Suprapubic skin (tissue), 4 donors: ENCODE measurements at regions not wholly inside any gene's neighbourhood (a gene's known extent, or its start where the extent isn't known, plus 50 kb on each side); places are given as distances from the start of the nearest gene placed in this dataset.

Experiments used
- DNase-seq, 2 donors: peaks; one replicate each; pipeline ENCODE4 v3.0.0-alpha.2; 2019; ENCODE audit warnings: low spot score in 2 of 2
- H3K27ac ChIP-seq: fragments of 200-600 bp; sonication (generic); one replicate; pipeline ENCODE4 v1.5.1; 2019
- H3K27me3 ChIP-seq: fragments of 200-600 bp; sonication (generic); one replicate; pipeline ENCODE4 v1.5.1; 2019
- H3K36me3 ChIP-seq: fragments of 200-600 bp; sonication (generic); one replicate; pipeline ENCODE4 v1.5.1; 2019
- H3K4me1 ChIP-seq: fragments of 200-600 bp; sonication (generic); one replicate; pipeline ENCODE4 v1.5.1; 2019
- H3K4me3 ChIP-seq: fragments of 200-600 bp; sonication (generic); one replicate; pipeline ENCODE4 v1.5.1; 2019; ENCODE audit warnings: mild to moderate bottlenecking
- H3K9me3 ChIP-seq: fragments of 200-600 bp; sonication (generic); one replicate; pipeline ENCODE4 v1.5.1; 2019
- CTCF ChIP-seq, 2 donors: fragments of 200-600 bp in 1 of 2; fragments of 450-650 bp in 1 of 2; sonication (generic) in 1 of 2; IDR thresholded peaks; one replicate each; pipeline ENCODE4 v1.5.1; 2016 to 2019; ENCODE audit warnings: antibody characterized with exemption in 2 of 2, mild to moderate bottlenecking in 1 of 2, moderate library complexity in 1 of 2
- EP300 ChIP-seq: sonication (generic); formaldehyde crosslinking; IDR thresholded peaks from one replicate; pipeline ENCODE4 v1.6.1; 2017; ENCODE audit warnings: antibody characterized with exemption
- POLR2A ChIP-seq, 2 donors: fragments of 450-650 bp; IDR thresholded peaks; one replicate each; pipeline ENCODE4 v1.6.1; 2017; ENCODE audit warnings: antibody characterized with exemption in 2 of 2, mild to moderate bottlenecking in 2 of 2, moderate library complexity in 2 of 2
- POLR2AphosphoS5 ChIP-seq, 3 donors: sonication (generic); formaldehyde crosslinking; IDR thresholded peaks; one replicate each; pipeline ENCODE4 v1.6.1; 2017; ENCODE audit warnings: antibody characterized with exemption in 3 of 3
- WGBS: methylation state at CpG from one replicate; pipeline ENCODE4 v1.1.5; 2018; 5-methylcytosine and 5-hydroxymethylcytosine counted together

DNA sequence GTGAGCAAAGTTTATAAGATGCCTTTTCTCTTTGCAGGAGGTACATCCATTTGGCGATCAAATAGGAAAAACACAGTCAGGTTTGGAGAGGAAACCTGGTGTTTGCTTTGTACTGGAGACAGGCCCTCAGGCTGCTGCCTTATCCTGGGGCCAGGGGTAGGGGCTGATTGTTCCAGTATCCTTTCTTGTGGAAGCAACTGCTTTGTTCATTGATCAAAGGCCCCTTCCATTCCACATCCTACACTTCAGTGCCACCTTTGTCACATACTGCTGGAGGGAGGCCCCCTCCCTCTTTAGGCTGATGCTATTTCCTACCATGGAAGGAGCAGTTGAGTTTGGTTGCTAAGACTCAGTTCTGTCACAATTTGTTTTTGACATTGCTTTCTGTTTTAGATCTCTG lies 778.1 kb downstream of the TLR4 start:
- TF ChIP-seq POLR2A (IDR thresholded peaks at IDR 0.05) (no peak), CTCF (IDR thresholded peaks at IDR 0.05) (no peak), EP300 (no peak), POLR2AphosphoS5 (IDR thresholded peaks at IDR 0.05) (no peak)
- Histone ChIP-seq H3K4me1 (no peaks in the 10 kb centered on the region), H3K27ac (no peak overlapping the region), H3K4me3 (no peak overlapping the region), H3K36me3 (no peaks in the 10 kb centered on the region), H3K9me3 (no peaks in the 10 kb centered on the region), H3K27me3 (no peaks in the 10 kb centered on the region)
- 69% methylated on average over 1 of the region's 1 CpG for WGBS
- no peak for DNase-seq

DNA sequence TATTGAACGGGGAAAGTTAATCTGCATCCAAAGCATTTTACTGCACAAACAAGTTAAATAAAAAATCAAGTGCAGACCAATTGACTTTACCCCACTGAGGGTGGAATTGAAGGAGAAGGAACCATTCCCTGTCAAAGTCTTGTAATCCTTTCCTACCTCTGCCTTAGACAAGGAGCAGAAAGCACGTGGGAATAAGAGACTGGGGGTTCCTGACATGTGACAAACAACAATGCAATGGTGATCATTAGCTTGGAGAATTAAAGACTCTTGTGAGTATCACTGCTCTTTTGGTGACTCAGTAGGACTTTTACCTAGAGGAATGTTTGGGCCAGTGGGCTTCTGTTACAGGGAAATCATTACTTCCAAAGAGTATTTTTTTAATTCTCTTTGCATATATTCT lies 779.5 kb downstream of the TLR4 start:
- no peaks in the 10 kb centered on the region for H3K9me3 ChIP-seq

DNA sequence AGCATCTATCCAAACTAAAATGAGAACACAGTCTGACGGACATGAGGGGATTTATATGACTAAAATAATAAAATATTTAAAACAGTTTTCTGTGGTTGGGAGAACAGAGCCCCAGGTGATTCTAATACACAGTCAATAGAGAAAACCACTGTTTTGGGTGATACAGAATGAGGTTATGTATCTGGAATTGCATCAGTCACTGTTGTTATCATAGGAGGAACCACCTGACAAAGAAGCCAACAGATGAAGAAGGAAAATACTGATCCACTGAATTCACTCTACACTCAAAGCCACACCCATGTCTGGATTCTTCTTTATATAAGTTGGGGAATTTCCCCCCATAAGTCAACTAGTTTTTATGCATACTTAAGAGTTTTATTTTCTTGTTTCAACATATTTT lies 799.0 kb downstream of the TLR4 start:
- H3K27ac ChIP-seq: no peak overlapping the region
- no peaks in the 10 kb centered on the region for H3K27me3 ChIP-seq
- H3K4me1 ChIP-seq: no peaks in the 10 kb centered on the region
- H3K36me3 ChIP-seq: no peaks in the 10 kb centered on the region
- no peak overlapping the region for H3K4me3 ChIP-seq
- TF ChIP-seq POLR2A (IDR thresholded peaks at IDR 0.05) (no peak), POLR2AphosphoS5 (IDR thresholded peaks at IDR 0.05) (no peak), EP300 (no peak), CTCF (IDR thresholded peaks at IDR 0.05) (no peak)
- DNase-seq: no peak
- WGBS: 65% methylated on average over 1 of the region's 1 CpG
- H3K9me3 ChIP-seq: no peaks in the 10 kb centered on the region

More for the DNA sequence above, 779.5 kb downstream of the TLR4 start:
- Histone ChIP-seq H3K27ac (no peak overlapping the region), H3K36me3 (no peaks in the 10 kb centered on the region), H3K4me3 (no peak overlapping the region), H3K27me3 (no peaks in the 10 kb centered on the region), H3K4me1 (no peaks in the 10 kb centered on the region)
- TF ChIP-seq CTCF (IDR thresholded peaks at IDR 0.05) (no peak), POLR2A (IDR thresholded peaks at IDR 0.05) (no peak), POLR2AphosphoS5 (IDR thresholded peaks at IDR 0.05) (no peak), EP300 (no peak)
- no peak for DNase-seq
- 68% methylated on average over 2 of the region's 2 CpGs for WGBS

DNA sequence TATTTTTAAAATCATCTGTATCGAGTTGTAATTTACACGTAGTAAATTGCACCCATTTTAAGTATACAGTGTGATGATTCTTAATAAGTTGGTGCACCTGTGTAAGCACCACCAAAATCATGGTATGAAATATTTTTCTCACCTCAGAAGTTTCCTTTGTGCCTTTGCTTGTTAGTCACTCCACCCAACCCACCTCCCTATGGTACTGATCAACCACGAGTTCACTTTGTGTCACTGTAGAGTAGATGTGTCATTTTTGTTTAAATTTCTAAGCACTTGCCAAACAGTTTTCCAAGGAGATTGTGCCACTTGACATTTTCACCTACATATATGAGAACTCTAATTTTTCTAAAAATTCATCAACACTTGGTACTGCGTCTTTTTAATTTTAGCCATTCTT lies 806.5 kb downstream of the TLR4 start:
- DNase-seq: no peak
- WGBS: 93% methylated on average over 4 of the region's 4 CpGs
- Histone ChIP-seq H3K4me1 (no peaks in the 10 kb centered on the region), H3K27ac (no peak overlapping the region), H3K4me3 (no peak overlapping the region), H3K36me3 (no peaks in the 10 kb centered on the region), H3K27me3 (no peaks in the 10 kb centered on the region), H3K9me3 (no peaks in the 10 kb centered on the region)
- TF ChIP-seq CTCF (IDR thresholded peaks at IDR 0.05): no peak
- no peak for TF ChIP-seq POLR2A (IDR thresholded peaks at IDR 0.05)
- TF ChIP-seq EP300: no peak
- TF ChIP-seq POLR2AphosphoS5 (IDR thresholded peaks at IDR 0.05): no peak

DNA sequence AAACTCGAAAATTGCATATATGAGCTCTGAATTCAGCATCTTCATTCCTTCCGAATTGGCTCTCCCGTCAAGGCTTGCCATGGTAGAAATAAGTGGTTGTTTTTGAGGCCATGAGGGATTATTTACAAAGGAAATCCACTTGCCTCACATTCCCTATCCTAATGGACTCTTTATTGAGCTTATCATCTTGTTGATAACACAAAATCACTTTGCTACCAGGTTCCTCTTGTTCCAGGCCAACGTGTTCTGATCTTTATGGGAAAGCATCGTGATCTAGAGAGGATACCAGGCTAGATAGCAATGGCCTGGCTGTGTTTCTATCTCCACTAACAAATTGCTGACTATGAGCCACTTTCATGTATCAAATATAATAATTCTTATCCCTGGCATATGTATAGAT lies 811.7 kb downstream of the TLR4 start:
- no peak overlapping the region for H3K4me3 ChIP-seq
- 88% methylated on average over 5 of the region's 5 CpGs for WGBS

More for the DNA sequence above, 811.7 kb downstream of the TLR4 start:
- Histone ChIP-seq H3K27ac (no peak overlapping the region), H3K36me3 (no peaks in the 10 kb centered on the region), H3K27me3 (no peaks in the 10 kb centered on the region), H3K9me3 (no peaks in the 10 kb centered on the region), H3K4me1 (no peaks in the 10 kb centered on the region)
- no peak for DNase-seq
- no peak for TF ChIP-seq CTCF (IDR thresholded peaks at IDR 0.05)
- TF ChIP-seq POLR2AphosphoS5 (IDR thresholded peaks at IDR 0.05): no peak
- no peak for TF ChIP-seq POLR2A (IDR thresholded peaks at IDR 0.05)
- TF ChIP-seq EP300: no peak
